GM19463 (cell line): ENCODE measurements at regions not wholly inside any gene's neighbourhood (a gene's known extent, or its start where the extent isn't known, plus 50 kb on each side); places are given as distances from the start of the nearest gene placed in this dataset.
A peak's percentile ranks its signal among the peaks of the same experiment; 100 is the strongest.
"Not testable (repeated sequence)": the region's sequence is repeated elsewhere in the genome, so short reads cannot be mapped to it uniquely, and the experiment has no call there.

Experiments used
- ATAC-seq: cut with Tn5 transposase; IDR thresholded peaks from one replicate; pipeline ENCODE4 v1.9.1; 2021; ENCODE audit warnings: mild to moderate bottlenecking, moderate library complexity; ENCODE audit not compliant: unreplicated experiment

GRCh38 chr1:222187566-222188332 lies 360.2 kb downstream of the HHIPL2 start:
- ATAC-seq: no peak

- ATAC-seq: no peak
These were observed 365.3 kb downstream of the HHIPL2 start for GRCh38 chr1:222182641-222183040.

- ATAC-seq: no peak
These were observed 366.7 kb downstream of the HHIPL2 start for GRCh38 chr1:222181191-222181590.

GRCh38 chr1:222177496-222177895 lies 370.4 kb downstream of the HHIPL2 start:
- ATAC-seq: not testable (repeated sequence)

- peak; percentile 59 for ATAC-seq
These were observed 376.9 kb downstream of the HHIPL2 start for GRCh38 chr1:222171005-222171404.

GRCh38 chr1:222168621-222169020 lies 379.3 kb downstream of the HHIPL2 start:
- ATAC-seq: no peak

GRCh38 chr1:222167896-222168295 lies 380.0 kb downstream of the HHIPL2 start:
- ATAC-seq: no peak

GRCh38 chr1:222167111-222167510 lies 380.8 kb downstream of the HHIPL2 start:
- peak; percentile 75 for ATAC-seq

- no peak for ATAC-seq
These were observed 382.3 kb downstream of the HHIPL2 start for GRCh38 chr1:222165629-222166028.

GRCh38 chr1:222163895-222164294 lies 384.0 kb downstream of the HHIPL2 start:
- ATAC-seq: no peak

GRCh38 chr1:222161676-222162075 lies 386.2 kb downstream of the HHIPL2 start:
- no peak for ATAC-seq

GRCh38 chr1:222157612-222158011 lies 390.3 kb downstream of the HHIPL2 start:
- no peak for ATAC-seq

GRCh38 chr1:222140206-222140605 lies 398.3 kb upstream of the DUSP10 start:
- ATAC-seq: no peak

GRCh38 chr1:222138095-222138494 lies 396.2 kb upstream of the DUSP10 start:
- ATAC-seq: no peak

- no peak for ATAC-seq
These were observed 395.0 kb upstream of the DUSP10 start for GRCh38 chr1:222136869-222137268.

GRCh38 chr1:222129041-222129440 lies 387.2 kb upstream of the DUSP10 start:
- ATAC-seq: no peak

- ATAC-seq: no peak
These were observed 385.8 kb upstream of the DUSP10 start for GRCh38 chr1:222127526-222128152.

- ATAC-seq: no peak
These were observed 385.2 kb upstream of the DUSP10 start for GRCh38 chr1:222127096-222127495.

- peak; percentile 63 for ATAC-seq
These were observed 384.2 kb upstream of the DUSP10 start for GRCh38 chr1:222126052-222126451.

GRCh38 chr1:222124602-222125001 lies 382.7 kb upstream of the DUSP10 start:
- no peak for ATAC-seq

GRCh38 chr1:222123111-222123510 lies 381.2 kb upstream of the DUSP10 start:
- ATAC-seq: no peak

- ATAC-seq: no peak
These were observed 375.9 kb upstream of the DUSP10 start for GRCh38 chr1:222117809-222118208.
